WTC11 (cell line): ENCODE measurements at regions not wholly inside any gene's neighbourhood (a gene's known extent, or its start where the extent isn't known, plus 50 kb on each side); places are given as distances from the start of the nearest gene placed in this dataset.

ENCODE experiments used
- ARID4B ChIP-seq: sonication (generic); formaldehyde crosslinking; IDR thresholded peaks from 2 replicates; pipeline ENCODE4 v1.8.0; 2023; ENCODE audit warnings: missing genetic modification reagents, mild to moderate bottlenecking, borderline replicate concordance
- ATF3 ChIP-seq: sonication (generic); formaldehyde crosslinking; conservative IDR thresholded peaks from 2 replicates; pipeline ENCODE4 v1.8.1; 2022; ENCODE audit warnings: mild to moderate bottlenecking, missing genetic modification reagents
- CREB1 ChIP-seq: sonication (generic); formaldehyde crosslinking; IDR thresholded peaks from 2 replicates; pipeline ENCODE4 v1.8.0; 2023; ENCODE audit warnings: mild to moderate bottlenecking, missing genetic modification reagents
- CTCF ChIP-seq: fragments of 200-600 bp; IDR thresholded peaks from 2 replicates; pipeline ENCODE4 v1.8.0; 2022; ENCODE audit warnings: antibody characterized with exemption
- FOXP1 ChIP-seq: sonication (generic); formaldehyde crosslinking; IDR thresholded peaks from 2 replicates; pipeline ENCODE4 v1.8.0; 2022; ENCODE audit warnings: missing genetic modification reagents, mild to moderate bottlenecking, moderate library complexity, borderline replicate concordance
- FOXP4 ChIP-seq: sonication (generic); formaldehyde crosslinking; IDR thresholded peaks from 2 replicates; pipeline ENCODE4 v1.8.0; 2022; ENCODE audit warnings: mild to moderate bottlenecking, missing genetic modification reagents
- NR1H2 ChIP-seq: sonication (generic); formaldehyde crosslinking; IDR thresholded peaks from 2 replicates; pipeline ENCODE4 v1.9.0; 2021; ENCODE audit warnings: mild to moderate bottlenecking, moderate library complexity, missing genetic modification reagents
- PRDM15 ChIP-seq: sonication (generic); formaldehyde crosslinking; IDR thresholded peaks from 2 replicates; pipeline ENCODE4 v1.8.0; 2022; ENCODE audit warnings: missing genetic modification reagents
- RELA ChIP-seq: sonication (generic); formaldehyde crosslinking; IDR thresholded peaks from 2 replicates; pipeline ENCODE4 v1.8.1; 2022; ENCODE audit warnings: missing genetic modification reagents, mild to moderate bottlenecking, borderline replicate concordance
- USF1 ChIP-seq: sonication (generic); formaldehyde crosslinking; IDR thresholded peaks from 2 replicates; pipeline ENCODE4 v1.8.0; 2022; ENCODE audit warnings: mild to moderate bottlenecking, missing genetic modification reagents
- ZNF219 ChIP-seq: sonication (generic); formaldehyde crosslinking; IDR thresholded peaks from 2 replicates; pipeline ENCODE4 v1.8.0; 2023; ENCODE audit warnings: missing genetic modification reagents, mild to moderate bottlenecking, borderline replicate concordance
- ZNF232 ChIP-seq: sonication (generic); formaldehyde crosslinking; IDR thresholded peaks from 2 replicates; pipeline ENCODE4 v1.8.0; 2022; ENCODE audit warnings: mild to moderate bottlenecking, missing genetic modification reagents
- ZNF317 ChIP-seq: sonication (generic); formaldehyde crosslinking; IDR thresholded peaks from 2 replicates; pipeline ENCODE4 v1.8.1; 2023; ENCODE audit warnings: low read depth, mild to moderate bottlenecking, moderate library complexity, missing genetic modification reagents, borderline replicate concordance

- TF ChIP-seq ATF3: no peak
- TF ChIP-seq FOXP1: no peak
- no peak for TF ChIP-seq CREB1 (CRISPR knock-in tag)
- no peak for TF ChIP-seq CTCF
- no peak for TF ChIP-seq ZNF317 (CRISPR knock-in tag)
- no peak for TF ChIP-seq ZNF219
- no peak for TF ChIP-seq ARID4B (CRISPR knock-in tag)
- no peak for TF ChIP-seq RELA (CRISPR knock-in tag)
- TF ChIP-seq USF1 (CRISPR knock-in tag): no peak
- no peak for TF ChIP-seq PRDM15 (CRISPR knock-in tag)
- no peak for TF ChIP-seq NR1H2 (CRISPR knock-in tag)
- TF ChIP-seq FOXP4: no peak
- TF ChIP-seq ZNF232: no peak
Observed at GRCh38 chr14:87725318-87725717, 267.7 kb downstream of the GALC start.
